Right lobe of liver (tissue), 4 donors: ENCODE measurements at regions not wholly inside any gene's neighbourhood (a gene's known extent, or its start where the extent isn't known, plus 50 kb on each side); places are given as distances from the start of the nearest gene placed in this dataset.

Experiments used
- CTCF ChIP-seq, 4 donors: fragments of 200-600 bp in 3 of 4; fragments of 450-650 bp in 1 of 4; IDR thresholded peaks; one replicate each; pipeline versions ENCODE4 v1.5.1 to v1.8.0; 2016 to 2022; ENCODE audit warnings: antibody characterized with exemption in 4 of 4, mild to moderate bottlenecking in 2 of 4
- POLR2A ChIP-seq: fragments of 450-650 bp; IDR thresholded peaks from one replicate; pipeline ENCODE4 v1.6.1; 2017; ENCODE audit warnings: antibody characterized with exemption, mild to moderate bottlenecking
- donor health status: DM: no; HTN: no; CAD: no.
- donor health status: DM: no; HTN: no; CAD: no.
- donor health status: DM: no; HTN: yes; CAD: no.

GRCh38 chr16:62342216-62342615 lies 306.0 kb upstream of the CDH8 start:
- TF ChIP-seq CTCF (IDR thresholded peaks at IDR 0.05) = no peak
- TF ChIP-seq POLR2A = no peak
